ENCODE measurements at regions not wholly inside any gene's neighbourhood (a gene's known extent, or its start where the extent isn't known, plus 50 kb on each side); places are given as distances from the start of the nearest gene placed in this dataset.

GRCh38 chr17:77444628-77444983 is 303.8 kb downstream of the SEC14L1 start:
- TF ChIP-seq SOX15 (CRISPR knock-in tag; IDR thresholded peaks at IDR 0.05) (no peak), RELA (CRISPR knock-in tag; IDR thresholded peaks at IDR 0.05; ENCODE audit: borderline replicate concordance) (no peak), MAX (CRISPR knock-in tag; IDR thresholded peaks at IDR 0.05) (no peak), NR3C1 (CRISPR knock-in tag; conservative IDR thresholded peaks at IDR 0.05; ENCODE audit: low read depth) (no peak), NR2C2 (CRISPR knock-in tag; IDR thresholded peaks at IDR 0.05) (no peak), ZMAT4 (CRISPR knock-in tag; IDR thresholded peaks at IDR 0.05) (no peak)
- Mint-ChIP-seq H3K27me3 (ENCODE audit: low read depth) (no peaks in the 10 kb centered on the region), H3K9me3 (no peaks in the 10 kb centered on the region), H3K36me3 (peaks cover 2% of the 10 kb centered on the region; the same call in 1 of the 2 replicates), H3K27ac (peak overlapping the region; percentile 11; the same call in 1 of the 2 replicates), H3K4me3 (no peak overlapping the region), H3K4me1 (peaks cover 29% of the 10 kb centered on the region)
- DNase-seq (ENCODE audit: low spot score) (no peak), ATAC-seq (no peak)
- ChIA-PET CTCF (interaction anchor here (1.1 to 2.1 kb wide), 2 partner anchors 14 to 103 kb away, joined by 5 to 15 read pairs; no protein-coding TSS in a partner anchor), POLR2A (no interaction called here)

- DNase-seq (ENCODE audit: low spot score) (no peak), ATAC-seq (no peak)
- Mint-ChIP-seq H3K27me3 (ENCODE audit: low read depth) (no peaks in the 10 kb centered on the region), H3K27ac (peak overlapping the region; percentile 57; the same call in 1 of the 2 replicates), H3K9me3 (no peaks in the 10 kb centered on the region), H3K36me3 (peaks cover 2% of the 10 kb centered on the region; the same call in 1 of the 2 replicates), H3K4me3 (no peak overlapping the region), H3K4me1 (peaks cover 32% of the 10 kb centered on the region)
- CTCF ChIA-PET, result interaction anchor here (1.1 to 2.1 kb wide), 2 partner anchors 15 to 102 kb away, joined by 5 to 15 read pairs; no protein-coding TSS in a partner anchor
- TF ChIP-seq ELF4 (CRISPR knock-in tag; IDR thresholded peaks at IDR 0.05; ENCODE audit: low read depth), result no peak
- POLR2A ChIA-PET, result no interaction called here
Measured at GRCh38 chr17:77444984-77445759, 304.4 kb downstream of the SEC14L1 start.

- ChIA-PET POLR2A (no interaction called here), CTCF (interaction anchor here (1.1 to 2.1 kb wide), 2 partner anchors 16 to 101 kb away, joined by 5 to 15 read pairs; no protein-coding TSS in a partner anchor)
- Mint-ChIP-seq H3K27me3 (ENCODE audit: low read depth) (no peaks in the 10 kb centered on the region), H3K9me3 (no peaks in the 10 kb centered on the region), H3K36me3 (peaks cover 2% of the 10 kb centered on the region; the same call in 1 of the 2 replicates), H3K4me3 (no peak overlapping the region), H3K4me1 (peaks cover 36% of the 10 kb centered on the region), H3K27ac (no peak overlapping the region)
- no peak for TF ChIP-seq RORB (CRISPR knock-in tag; IDR thresholded peaks at IDR 0.05)
- TF ChIP-seq CREB1 (CRISPR knock-in tag; IDR thresholded peaks at IDR 0.05), result no peak
- TF ChIP-seq USF1 (CRISPR knock-in tag; IDR thresholded peaks at IDR 0.05), result no peak
- DNase-seq (ENCODE audit: low spot score), result no peak
- no peak for ATAC-seq
Measured at GRCh38 chr17:77445760-77446532, 305.2 kb downstream of the SEC14L1 start.

GRCh38 chr17:77446940-77447634 is 306.3 kb downstream of the SEC14L1 start:
- Mint-ChIP-seq H3K4me1 (peaks cover 38% of the 10 kb centered on the region), H3K4me3 (no peak overlapping the region), H3K9me3 (no peaks in the 10 kb centered on the region), H3K36me3 (no peaks in the 10 kb centered on the region), H3K27me3 (ENCODE audit: low read depth) (no peaks in the 10 kb centered on the region), H3K27ac (peak overlapping the region; percentile 53; the same call in 1 of the 2 replicates)
- DNase-seq (ENCODE audit: low spot score) (no peak), ATAC-seq (no peak)
- ChIA-PET POLR2A (no interaction called here), CTCF (interaction anchor here (0.7 to 1.2 kb wide), 3 partner anchors 8 to 17 kb away, joined by 3 to 11 read pairs (median 3); no protein-coding TSS in a partner anchor)
- TF ChIP-seq ZBTB43 (CRISPR knock-in tag; IDR thresholded peaks at IDR 0.05) (no peak), CDX4 (CRISPR knock-in tag; IDR thresholded peaks at IDR 0.05; ENCODE audit: borderline replicate concordance) (no peak), SMAD3 (CRISPR knock-in tag; IDR thresholded peaks at IDR 0.05; ENCODE audit: borderline replicate concordance) (no peak), NR3C1 (CRISPR knock-in tag; conservative IDR thresholded peaks at IDR 0.05; ENCODE audit: low read depth) (no peak), OVOL2 (CRISPR knock-in tag; IDR thresholded peaks at IDR 0.05; ENCODE audit: borderline replicate concordance) (no peak), KAT7 (CRISPR knock-in tag; IDR thresholded peaks at IDR 0.05; ENCODE audit: borderline replicate concordance) (no peak), ZNF317 (CRISPR knock-in tag; IDR thresholded peaks at IDR 0.05; ENCODE audit: borderline replicate concordance, low read depth) (no peak), ATF6 (CRISPR knock-in tag; IDR thresholded peaks at IDR 0.05) (no peak), RELA (CRISPR knock-in tag; IDR thresholded peaks at IDR 0.05; ENCODE audit: borderline replicate concordance) (no peak)

Data from WTC11 (cell line).